ENCODE measurements at regions not wholly inside any gene's neighbourhood (a gene's known extent, or its start where the extent isn't known, plus 50 kb on each side); places are given as distances from the start of the nearest gene placed in this dataset.
"Not testable (repeated sequence)": the region's sequence is repeated elsewhere in the genome, so short reads cannot be mapped to it uniquely, and the experiment has no call there.

- in situ Hi-C loops (cut with HindIII; ENCODE audit: low sequenced_read_pairs), result no loop called here
Observed at GRCh38 chr18:34521040-34521439, 189.1 kb upstream of the DTNA start.

GRCh38 chr18:34522603-34523002 is 187.5 kb upstream of the DTNA start:
- in situ Hi-C loops (cut with HindIII; ENCODE audit: low sequenced_read_pairs), result no loop called here

GRCh38 chr18:34525244-34525643 is 184.9 kb upstream of the DTNA start:
- in situ Hi-C loops (cut with HindIII; ENCODE audit: low sequenced_read_pairs), result no loop called here

- in situ Hi-C loops (cut with HindIII; ENCODE audit: low sequenced_read_pairs), result no loop called here
Observed at GRCh38 chr18:34528177-34528576, 181.9 kb upstream of the DTNA start.

- in situ Hi-C loops (cut with HindIII; ENCODE audit: low sequenced_read_pairs), result no loop called here
Observed at GRCh38 chr18:34529358-34530335, 180.5 kb upstream of the DTNA start.

- in situ Hi-C loops (cut with HindIII; ENCODE audit: low sequenced_read_pairs), result no loop called here
Observed at GRCh38 chr18:34531110-34531509, 179.0 kb upstream of the DTNA start.

- in situ Hi-C loops (cut with HindIII; ENCODE audit: low sequenced_read_pairs), result not testable (repeated sequence)
Observed at GRCh38 chr18:34534642-34535041, 175.5 kb upstream of the DTNA start.

GRCh38 chr18:34540897-34541296 is 169.2 kb upstream of the DTNA start:
- in situ Hi-C loops (cut with HindIII; ENCODE audit: low sequenced_read_pairs), result no loop called here

- in situ Hi-C loops (cut with HindIII; ENCODE audit: low sequenced_read_pairs), result no loop called here
Observed at GRCh38 chr18:34542625-34543024, 167.5 kb upstream of the DTNA start.

- in situ Hi-C loops (cut with HindIII; ENCODE audit: low sequenced_read_pairs), result no loop called here
Observed at GRCh38 chr18:34543356-34543755, 166.7 kb upstream of the DTNA start.

- in situ Hi-C loops (cut with HindIII; ENCODE audit: low sequenced_read_pairs), result no loop called here
Observed at GRCh38 chr18:34543945-34544344, 166.2 kb upstream of the DTNA start.

- in situ Hi-C loops (cut with HindIII; ENCODE audit: low sequenced_read_pairs), result no loop called here
Observed at GRCh38 chr18:34544930-34545329, 165.2 kb upstream of the DTNA start.

GRCh38 chr18:34548120-34548972 is 161.8 kb upstream of the DTNA start:
- in situ Hi-C loops (cut with HindIII; ENCODE audit: low sequenced_read_pairs), result no loop called here

GRCh38 chr18:34548973-34549294 is 161.2 kb upstream of the DTNA start:
- in situ Hi-C loops (cut with HindIII; ENCODE audit: low sequenced_read_pairs), result no loop called here

GRCh38 chr18:34549367-34549766 is 160.7 kb upstream of the DTNA start:
- in situ Hi-C loops (cut with HindIII; ENCODE audit: low sequenced_read_pairs), result no loop called here

- in situ Hi-C loops (cut with HindIII; ENCODE audit: low sequenced_read_pairs), result no loop called here
Observed at GRCh38 chr18:34550156-34550555, 159.9 kb upstream of the DTNA start.

GRCh38 chr18:34550902-34551301 is 159.2 kb upstream of the DTNA start:
- in situ Hi-C loops (cut with HindIII; ENCODE audit: low sequenced_read_pairs), result no loop called here

GRCh38 chr18:34551824-34552223 is 158.3 kb upstream of the DTNA start:
- in situ Hi-C loops (cut with HindIII; ENCODE audit: low sequenced_read_pairs), result no loop called here

- in situ Hi-C loops (cut with HindIII; ENCODE audit: low sequenced_read_pairs), result no loop called here
Observed at GRCh38 chr18:34562252-34562870, 147.7 kb upstream of the DTNA start.

- in situ Hi-C loops (cut with HindIII; ENCODE audit: low sequenced_read_pairs), result no loop called here
Observed at GRCh38 chr18:34567857-34568256, 142.2 kb upstream of the DTNA start.

- in situ Hi-C loops (cut with HindIII; ENCODE audit: low sequenced_read_pairs), result no loop called here
Observed at GRCh38 chr18:34576622-34577021, 133.5 kb upstream of the DTNA start.

Measured in endothelial cell of hepatic sinusoid (primary cell).